ENCODE measurements at regions not wholly inside any gene's neighbourhood (a gene's known extent, or its start where the extent isn't known, plus 50 kb on each side); places are given as distances from the start of the nearest gene placed in this dataset.

GRCh38 chr1:90412563-90412962, 304.5 kb downstream of the BARHL2 start:
- Histone ChIP-seq H3K4me3 (replicated peaks in 1 of 3; ENCODE audit: insufficient read depth in 1 of 3, low read depth in 2 of 3, low read length in 3 of 3) (no peak overlapping the region), H3K27me3 (ENCODE audit: control insufficient read depth in 1 of 2, insufficient read depth in 2 of 2, low read length in 2 of 2) (no peaks in the 10 kb centered on the region), H4K20me1 (ENCODE audit: insufficient read depth, low read length) (no peaks in the 10 kb centered on the region), H3K79me2 (ENCODE audit: insufficient read depth, low read length) (no peaks in the 10 kb centered on the region), H3K9ac (ENCODE audit: insufficient read depth, low read depth, low read length) (no peak overlapping the region), H3K27ac (ENCODE audit: extremely low read length, insufficient read depth, low read length) (no peak overlapping the region), H2AFZ (ENCODE audit: low read length) (no peak overlapping the region), H3K4me1 (ENCODE audit: insufficient read depth, low read length) (no peaks in the 10 kb centered on the region), H3K36me3 (replicated peaks in 1 of 2; ENCODE audit: control insufficient read depth in 1 of 2, insufficient read depth in 2 of 2, low read length in 2 of 2) (no peaks in the 10 kb centered on the region), H3K9me3 (ENCODE audit: low read length) (no peaks in the 10 kb centered on the region), H3K4me2 (ENCODE audit: low read depth, low read length) (no peak overlapping the region)
- TF ChIP-seq RELA (CRISPR knock-in tag; IDR thresholded peaks at IDR 0.05), result no peak
- TF ChIP-seq ZNF496 (CRISPR knock-in tag; IDR thresholded peaks at IDR 0.05; ENCODE audit: insufficient replicate concordance), result no peak
- no peak for TF ChIP-seq ZNF746 (CRISPR knock-in tag; IDR thresholded peaks at IDR 0.05)
- no peak for TF ChIP-seq MXI1 (IDR thresholded peaks at IDR 0.05; ENCODE audit: borderline replicate concordance, low read depth, low read length)
- no peak for TF ChIP-seq ZNF615 (CRISPR knock-in tag; IDR thresholded peaks at IDR 0.05; ENCODE audit: borderline replicate concordance)
- no peak for TF ChIP-seq ARID2 (CRISPR knock-in tag; IDR thresholded peaks at IDR 0.05; ENCODE audit: borderline replicate concordance)
- no peak for TF ChIP-seq RBFOX2 (IDR thresholded peaks at IDR 0.05; ENCODE audit: low read depth, low read length)
- TF ChIP-seq KDM6A (CRISPR knock-in tag; IDR thresholded peaks at IDR 0.05; ENCODE audit: low read depth), result no peak
- no peak for TF ChIP-seq TBX3 (IDR thresholded peaks at IDR 0.05; ENCODE audit: borderline replicate concordance)
- TF ChIP-seq LCORL (IDR thresholded peaks at IDR 0.05), result no peak
- no peak for TF ChIP-seq LCORL (CRISPR knock-in tag; IDR thresholded peaks at IDR 0.05)
- TF ChIP-seq CEBPG (CRISPR knock-in tag; IDR thresholded peaks at IDR 0.05), result no peak
- TF ChIP-seq ZNF280D (CRISPR knock-in tag; IDR thresholded peaks at IDR 0.05), result no peak
- no peak for TF ChIP-seq SALL1 (CRISPR knock-in tag; IDR thresholded peaks at IDR 0.05)
- no peak for TF ChIP-seq GTF2F1 (IDR thresholded peaks at IDR 0.05; ENCODE audit: low read length)
- TF ChIP-seq ESRRA (CRISPR knock-in tag; IDR thresholded peaks at IDR 0.05; ENCODE audit: low read depth), result no peak
- ATAC-seq (no peak), DNase-seq (ENCODE audit: low spot score) (no peak), FAIRE-seq (no peak)
- ChIA-PET POLR2A (no interaction called here), CTCF (ENCODE audit: low intra/inter-chr PET ratio, low total read pairs) (no interaction called here)
- BruUV-seq (replicated peaks), result no TSS peak
- intact Hi-C loops (cut with micrococcal nuclease; ENCODE audit: unreplicated experiment) (no loop called here), in situ Hi-C loops (cut with HindIII; ENCODE audit: extremely low pct_ligation_motif_present, low pct_unique_long_range_greater_than_20kb) (no loop called here)
- 4% methylated on average over 2 of the region's 2 CpGs for WGBS (ENCODE audit: low lambda C conversion rate)

Data from HepG2 (cell line).